ENCODE measurements at regions not wholly inside any gene's neighbourhood (a gene's known extent, or its start where the extent isn't known, plus 50 kb on each side); places are given as distances from the start of the nearest gene placed in this dataset.

DNA sequence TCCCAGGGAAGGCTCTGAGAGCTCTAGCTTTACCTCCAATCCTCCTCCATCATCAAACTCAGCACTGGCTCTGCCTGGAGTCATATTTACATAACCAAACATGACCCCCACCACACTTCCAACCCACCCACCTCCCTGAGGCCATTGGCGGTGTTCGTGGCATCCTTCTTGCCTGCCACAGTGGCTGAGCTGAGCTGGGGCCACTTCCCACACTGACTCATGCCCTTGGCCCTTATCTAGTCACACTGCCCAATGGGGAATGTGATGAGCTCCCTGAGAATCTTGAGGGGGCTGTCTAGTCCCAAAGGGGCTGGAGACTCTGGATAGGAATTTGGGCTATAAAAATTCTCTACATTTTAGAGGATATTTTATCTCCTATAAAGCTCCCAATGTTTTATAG, 230.9 kb upstream of the IRF2BP2 start:
- TF ChIP-seq EZH2 (IDR thresholded peaks at IDR 0.05; ENCODE audit: borderline replicate concordance, low read depth, low read length, poor library complexity, severe bottlenecking) = no peak
- TF ChIP-seq, protein P1, sequence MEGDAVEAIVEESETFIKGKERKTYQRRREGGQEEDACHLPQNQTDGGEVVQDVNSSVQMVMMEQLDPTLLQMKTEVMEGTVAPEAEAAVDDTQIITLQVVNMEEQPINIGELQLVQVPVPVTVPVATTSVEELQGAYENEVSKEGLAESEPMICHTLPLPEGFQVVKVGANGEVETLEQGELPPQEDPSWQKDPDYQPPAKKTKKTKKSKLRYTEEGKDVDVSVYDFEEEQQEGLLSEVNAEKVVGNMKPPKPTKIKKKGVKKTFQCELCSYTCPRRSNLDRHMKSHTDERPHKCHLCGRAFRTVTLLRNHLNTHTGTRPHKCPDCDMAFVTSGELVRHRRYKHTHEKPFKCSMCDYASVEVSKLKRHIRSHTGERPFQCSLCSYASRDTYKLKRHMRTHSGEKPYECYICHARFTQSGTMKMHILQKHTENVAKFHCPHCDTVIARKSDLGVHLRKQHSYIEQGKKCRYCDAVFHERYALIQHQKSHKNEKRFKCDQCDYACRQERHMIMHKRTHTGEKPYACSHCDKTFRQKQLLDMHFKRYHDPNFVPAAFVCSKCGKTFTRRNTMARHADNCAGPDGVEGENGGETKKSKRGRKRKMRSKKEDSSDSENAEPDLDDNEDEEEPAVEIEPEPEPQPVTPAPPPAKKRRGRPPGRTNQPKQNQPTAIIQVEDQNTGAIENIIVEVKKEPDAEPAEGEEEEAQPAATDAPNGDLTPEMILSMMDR (conservative IDR thresholded peaks at IDR 0.05; ENCODE audit: low read depth, low read length) = no peak
